HCT116 (cell line): ENCODE measurements at regions not wholly inside any gene's neighbourhood (a gene's known extent, or its start where the extent isn't known, plus 50 kb on each side); places are given as distances from the start of the nearest gene placed in this dataset.

Experiments
- ATAC-seq: fragments of 200-7000 bp; cut with Tn5 transposase; 2 replicates; pipeline ENCODE4 v1.9.1; 2020; ENCODE audit warnings: mild to moderate bottlenecking, moderate library complexity
- BruUV-seq: library from RNA; stranded (reverse); fragments of 400-500 nt; replicated peaks from 2 replicates; lab custom pipeline; 2021; lab: Mats Ljungman, UMichigan
- CTCF ChIA-PET: fragments of 300-600 bp; sonication (Branson Sonifier 250); formaldehyde crosslinking; loops from one replicate; lab custom pipeline; 2021; ENCODE audit warnings: antibody characterized with exemption; lab: Charles Lee
- POLR2A ChIA-PET: fragments of 300-600, 350-600 bp; sonication (Branson Sonifier 250); formaldehyde crosslinking; loops from one replicate; lab custom pipeline; 2021; ENCODE audit warnings: antibody characterized with exemption; lab: Charles Lee
- RAD21 ChIA-PET, 2 experiments: fragments of 300-600 bp; sonication (Branson Sonifier 250); formaldehyde crosslinking; loops; one replicate each; lab custom pipeline; 2023; ENCODE audit warnings: low total read pairs in 2 of 2; ENCODE audit not compliant: uncharacterized antibody in 2 of 2, unreplicated experiment in 2 of 2, low non-redundant PET in 1 of 2; lab: Charles Lee
- DNase-seq: peaks from one replicate; pipeline ENCODE4 v3.0.0-alpha.2; 2010; ENCODE audit warnings: low read depth, low spot score
- H2AFZ ChIP-seq: fragments of 200-600 bp; shearing (Covaris generic), sonication (generic); 2 replicates; pipeline ENCODE4 v1.6.1; 2017; ENCODE audit warnings: low read depth, mixed run types, mixed read lengths, antibody characterized with exemption, low read length; ENCODE audit not compliant: poor library complexity, severe bottlenecking
- H3K27ac ChIP-seq: 2 replicates; pipeline ENCODE4 v1.5.1; 2012; ENCODE audit warnings: low read depth, low read length
- H3K27me3 ChIP-seq: fragments of 200-600 bp; sonication (generic); 2 replicates; pipeline ENCODE4 v1.6.1; 2016; ENCODE audit warnings: mixed run types, low read length, mixed read lengths; ENCODE audit not compliant: insufficient read depth
- H3K36me3 ChIP-seq, 2 experiments: fragments of 200-500 bp in 1 of 2; fragments of 200-600 bp in 1 of 2; sonication (Bioruptor generic) in 1 of 2; sonication (generic) in 1 of 2; 2 replicates each; pipeline versions ENCODE4 v1.5.1 to v1.6.1; 2014 to 2016; ENCODE audit warnings: low read length in 2 of 2, inconsistent platforms in 1 of 2, mixed read lengths in 1 of 2, mixed run types in 1 of 2; ENCODE audit not compliant: insufficient read depth in 2 of 2, control insufficient read depth in 1 of 2
- H3K4me1 ChIP-seq, 2 experiments: fragments of 200-600 bp in 1 of 2; sonication (generic) in 1 of 2; 2 replicates each; pipeline versions ENCODE4 v1.5.1 to v1.6.1; 2012 to 2017; ENCODE audit warnings: low read length in 2 of 2, inconsistent platforms in 1 of 2, mild to moderate bottlenecking in 1 of 2, mixed read lengths in 1 of 2, mixed run types in 1 of 2, moderate library complexity in 1 of 2; ENCODE audit not compliant: insufficient read depth in 2 of 2, control insufficient read depth in 1 of 2
- H3K4me2 ChIP-seq: fragments of 200-600 bp; sonication (generic); 2 replicates; pipeline ENCODE4 v1.6.1; 2017; ENCODE audit warnings: mixed run types, low read length, mixed read lengths
- H3K4me3 ChIP-seq, 2 experiments: fragments of 200-600 bp in 1 of 2; sonication (generic) in 1 of 2; replicated peaks in 1 of 2; 2 replicates each; pipeline ENCODE4 v1.5.1; 2011 to 2016; ENCODE audit warnings: low read length in 2 of 2, control low read depth in 1 of 2, low read depth in 1 of 2, mild to moderate bottlenecking in 1 of 2, mixed read lengths in 1 of 2, mixed run types in 1 of 2
- H3K79me2 ChIP-seq: fragments of 200-600 bp; sonication (generic); 2 replicates; pipeline ENCODE4 v1.6.1; 2017; ENCODE audit warnings: mild to moderate bottlenecking, mixed run types, low read length, moderate library complexity, mixed read lengths; ENCODE audit not compliant: insufficient read depth
- H3K9ac ChIP-seq: fragments of 200-600 bp; sonication (generic); 2 replicates; pipeline ENCODE4 v1.6.1; 2016; ENCODE audit warnings: low read length, mixed read lengths
- H3K9me2 ChIP-seq: fragments of 200-600 bp; sonication (generic), shearing (Covaris generic); 2 replicates; pipeline ENCODE4 v1.6.1; 2017; ENCODE audit warnings: mixed run types, mild to moderate bottlenecking, moderate library complexity; ENCODE audit not compliant: insufficient read depth
- H3K9me3 ChIP-seq, 2 experiments: fragments of 200-500 bp in 1 of 2; fragments of 200-600 bp in 1 of 2; sonication (Bioruptor generic) in 1 of 2; sonication (generic) in 1 of 2; 2 replicates each; pipeline ENCODE4 v1.6.1; 2014 to 2017; ENCODE audit warnings: low read length in 2 of 2, mixed read lengths in 2 of 2, inconsistent platforms in 1 of 2, low read depth in 1 of 2, mild to moderate bottlenecking in 1 of 2, mixed run types in 1 of 2, moderate library complexity in 1 of 2; ENCODE audit not compliant: control insufficient read depth in 1 of 2, insufficient read depth in 1 of 2
- H4K20me1 ChIP-seq: fragments of 200-600 bp; sonication (generic), shearing (Covaris generic); 2 replicates; pipeline ENCODE4 v1.6.1; 2017; ENCODE audit warnings: mixed run types, mild to moderate bottlenecking, moderate library complexity; ENCODE audit not compliant: insufficient read depth
- CBX3 ChIP-seq: IDR thresholded peaks from 2 replicates; pipeline ENCODE4 v1.6.1; 2012; ENCODE audit warnings: low read depth
- EGR1 ChIP-seq: IDR thresholded peaks from 2 replicates; pipeline ENCODE4 v1.6.1; 2012; ENCODE audit warnings: low read depth
- JUND ChIP-seq: IDR thresholded peaks from 2 replicates; pipeline ENCODE4 v1.6.1; 2012
- SIN3A ChIP-seq: IDR thresholded peaks from 2 replicates; pipeline ENCODE4 v1.6.1; 2012; ENCODE audit warnings: low read depth
- SRF ChIP-seq: IDR thresholded peaks from 2 replicates; pipeline ENCODE4 v1.6.1; 2012; ENCODE audit warnings: low read depth
- ZFX ChIP-seq: fragments of 450-650 bp; IDR thresholded peaks from 2 replicates; pipeline ENCODE4 v1.6.1; 2017
- intact Hi-C: fragments of 100-400 bp; cut with micrococcal nuclease; formaldehyde crosslinking; loops from 2 replicates; pipeline ENCODE4 v1.10.0; 2022
- TF ChIP-seq, protein P1 (sequence below): IDR thresholded peaks from 2 replicates; pipeline ENCODE4 v1.6.1; 2012; ENCODE audit warnings: low read depth

GRCh38 chr11:81388326-81388725 is 1345.3 kb downstream of the FAM181B start (continued):
- TF ChIP-seq, protein P1, sequence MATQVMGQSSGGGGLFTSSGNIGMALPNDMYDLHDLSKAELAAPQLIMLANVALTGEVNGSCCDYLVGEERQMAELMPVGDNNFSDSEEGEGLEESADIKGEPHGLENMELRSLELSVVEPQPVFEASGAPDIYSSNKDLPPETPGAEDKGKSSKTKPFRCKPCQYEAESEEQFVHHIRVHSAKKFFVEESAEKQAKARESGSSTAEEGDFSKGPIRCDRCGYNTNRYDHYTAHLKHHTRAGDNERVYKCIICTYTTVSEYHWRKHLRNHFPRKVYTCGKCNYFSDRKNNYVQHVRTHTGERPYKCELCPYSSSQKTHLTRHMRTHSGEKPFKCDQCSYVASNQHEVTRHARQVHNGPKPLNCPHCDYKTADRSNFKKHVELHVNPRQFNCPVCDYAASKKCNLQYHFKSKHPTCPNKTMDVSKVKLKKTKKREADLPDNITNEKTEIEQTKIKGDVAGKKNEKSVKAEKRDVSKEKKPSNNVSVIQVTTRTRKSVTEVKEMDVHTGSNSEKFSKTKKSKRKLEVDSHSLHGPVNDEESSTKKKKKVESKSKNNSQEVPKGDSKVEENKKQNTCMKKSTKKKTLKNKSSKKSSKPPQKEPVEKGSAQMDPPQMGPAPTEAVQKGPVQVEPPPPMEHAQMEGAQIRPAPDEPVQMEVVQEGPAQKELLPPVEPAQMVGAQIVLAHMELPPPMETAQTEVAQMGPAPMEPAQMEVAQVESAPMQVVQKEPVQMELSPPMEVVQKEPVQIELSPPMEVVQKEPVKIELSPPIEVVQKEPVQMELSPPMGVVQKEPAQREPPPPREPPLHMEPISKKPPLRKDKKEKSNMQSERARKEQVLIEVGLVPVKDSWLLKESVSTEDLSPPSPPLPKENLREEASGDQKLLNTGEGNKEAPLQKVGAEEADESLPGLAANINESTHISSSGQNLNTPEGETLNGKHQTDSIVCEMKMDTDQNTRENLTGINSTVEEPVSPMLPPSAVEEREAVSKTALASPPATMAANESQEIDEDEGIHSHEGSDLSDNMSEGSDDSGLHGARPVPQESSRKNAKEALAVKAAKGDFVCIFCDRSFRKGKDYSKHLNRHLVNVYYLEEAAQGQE: no peak
- no peak for TF ChIP-seq JUND

GRCh38 chr11:81380395-81380794 is 1353.3 kb downstream of the FAM181B start:
- Histone ChIP-seq H3K9me2 (no peaks in the 10 kb centered on the region), H3K79me2 (no peaks in the 10 kb centered on the region), H3K4me2 (no peak overlapping the region), H3K4me1 (no peaks in the 10 kb centered on the region), H3K9ac (no peak overlapping the region), H3K27ac (no peak overlapping the region)
- intact Hi-C loops: no loop called here
- CTCF ChIA-PET: no interaction called here
- TF ChIP-seq JUND: no peak
- TF ChIP-seq SIN3A: no peak
- TF ChIP-seq EGR1: no peak
- no peak for TF ChIP-seq SRF
- TF ChIP-seq ZFX: no peak
- TF ChIP-seq CBX3: no peak
- TF ChIP-seq, all 23 proteins: peak for 0
- no peaks in the 10 kb centered on the region for H3K27me3 ChIP-seq
- BruUV-seq: no TSS peak
- ATAC-seq (no peak), DNase-seq (no peak)
- peaks cover 8 to 13% of the 10 kb centered on the region in 2 experiments; a peak in 2 of 4 replicates for H3K9me3 ChIP-seq
- H3K4me3 ChIP-seq: no peak overlapping the region
- no peak overlapping the region for H2AFZ ChIP-seq
- ChIA-PET RAD21 (no interaction called here), POLR2A (no interaction called here)
- H3K36me3 ChIP-seq: no peaks in the 10 kb centered on the region
- no peaks in the 10 kb centered on the region for H4K20me1 ChIP-seq
